Right hindlimb (tissue), 1 donor: ENCODE measurements at regions not wholly inside any gene's neighbourhood (a gene's known extent, or its start where the extent isn't known, plus 50 kb on each side); places are given as distances from the start of the nearest gene placed in this dataset.
"Not testable (repeated sequence)": the region's sequence is repeated elsewhere in the genome, so short reads cannot be mapped to it uniquely, and the experiment has no call there.

Experiments
- DNase-seq: peaks from one replicate; pipeline ENCODE4 v3.0.0-alpha.2; 2018

- no peak for DNase-seq
These were observed 360.2 kb upstream of the BRINP3 start for GRCh38 chr1:190837888-190838287.

- DNase-seq: no peak
These were observed 369.5 kb upstream of the BRINP3 start for GRCh38 chr1:190847166-190847565.

- DNase-seq: no peak
These were observed 371.7 kb upstream of the BRINP3 start for GRCh38 chr1:190849346-190849745.

- no peak for DNase-seq
These were observed 374.9 kb upstream of the BRINP3 start for GRCh38 chr1:190852611-190853010.

- DNase-seq: no peak
These were observed 380.5 kb upstream of the BRINP3 start for GRCh38 chr1:190858140-190858539.

- DNase-seq: no peak
These were observed 386.5 kb upstream of the BRINP3 start for GRCh38 chr1:190864013-190864641.

GRCh38 chr1:190880352-190880751, 402.7 kb upstream of the BRINP3 start:
- no peak for DNase-seq

- DNase-seq: no peak
These were observed 403.4 kb upstream of the BRINP3 start for GRCh38 chr1:190881064-190881463.

GRCh38 chr1:190897233-190897632, 419.6 kb upstream of the BRINP3 start:
- DNase-seq: no peak

GRCh38 chr1:190904091-190904695, 426.5 kb upstream of the BRINP3 start:
- no peak for DNase-seq

GRCh38 chr1:190906206-190906725, 428.6 kb upstream of the BRINP3 start:
- peak; percentile 55 for DNase-seq

GRCh38 chr1:190908246-190908645, 430.6 kb upstream of the BRINP3 start:
- DNase-seq: no peak

GRCh38 chr1:190908691-190909090, 431.0 kb upstream of the BRINP3 start:
- DNase-seq: no peak

- DNase-seq: peak; percentile 22
These were observed 458.3 kb upstream of the BRINP3 start for GRCh38 chr1:190935925-190936324.

GRCh38 chr1:190936337-190936736, 458.7 kb upstream of the BRINP3 start:
- no peak for DNase-seq

- DNase-seq: no peak
These were observed 463.3 kb upstream of the BRINP3 start for GRCh38 chr1:190940951-190941350.

GRCh38 chr1:190942475-190942874, 464.8 kb upstream of the BRINP3 start:
- no peak for DNase-seq

- not testable (repeated sequence) for DNase-seq
These were observed 466.1 kb upstream of the BRINP3 start for GRCh38 chr1:190943722-190944121.

- no peak for DNase-seq
These were observed 472.3 kb upstream of the BRINP3 start for GRCh38 chr1:190949939-190950338.

GRCh38 chr1:190957565-190957964, 479.9 kb upstream of the BRINP3 start:
- no peak for DNase-seq

GRCh38 chr1:190963321-190963720, 485.7 kb upstream of the BRINP3 start:
- DNase-seq: peak; percentile 15

- no peak for DNase-seq
These were observed 498.2 kb upstream of the BRINP3 start for GRCh38 chr1:190975827-190976226.

GRCh38 chr1:191002768-191003167, 525.1 kb upstream of the BRINP3 start:
- no peak for DNase-seq

GRCh38 chr1:191016765-191017164, 539.1 kb upstream of the BRINP3 start:
- no peak for DNase-seq

GRCh38 chr1:191022856-191023255, 545.2 kb upstream of the BRINP3 start:
- DNase-seq: no peak
